ENCODE measurements at regions not wholly inside any gene's neighbourhood (a gene's known extent, or its start where the extent isn't known, plus 50 kb on each side); places are given as distances from the start of the nearest gene placed in this dataset.

GRCh38 chr5:129217179-129217578 lies 122.6 kb downstream of the ISOC1 start:
- intact Hi-C loops (cut with micrococcal nuclease) (no loop called here), dilution Hi-C loops (cut with MboI; ENCODE audit: extremely low pct_ligation_motif_present, low sequenced_read_pairs) (no loop called here)
- Histone ChIP-seq H3K9me1 (replicated peaks; ENCODE audit: control insufficient read depth, extremely low read depth, insufficient read depth, low read length) (no peaks in the 10 kb centered on the region), H3K4me1 (ENCODE audit: control insufficient read depth, extremely low read depth, insufficient read depth, low read length) (no peaks in the 10 kb centered on the region), H3K9ac (replicated peaks; ENCODE audit: extremely low read depth, insufficient read depth, low read length) (no peak overlapping the region), H3K4me2 (ENCODE audit: insufficient read depth, low read length) (no peak overlapping the region), H3K9me3 (replicated peaks; ENCODE audit: control insufficient read depth, insufficient read depth, low read length) (no peaks in the 10 kb centered on the region), H3K36me3 (ENCODE audit: control insufficient read depth in 2 of 2, extremely low read depth in 1 of 2, insufficient read depth in 2 of 2, low read length in 2 of 2) (no peaks in the 10 kb centered on the region), H3K27me3 (ENCODE audit: control insufficient read depth in 2 of 2, insufficient read depth in 2 of 2, low read length in 2 of 2) (no peaks in the 10 kb centered on the region), H3K79me2 (ENCODE audit: control insufficient read depth, insufficient read depth, low read length) (no peaks in the 10 kb centered on the region), H3K4me3 (replicated peaks in 1 of 3; ENCODE audit: insufficient read depth in 1 of 3, low read depth in 1 of 3, low read length in 3 of 3) (no peak overlapping the region), H3K27ac (ENCODE audit: insufficient read depth, low read depth, low read length) (no peak overlapping the region), H4K20me1 (replicated peaks; ENCODE audit: control insufficient read depth, extremely low read depth, insufficient read depth, low read length) (no peaks in the 10 kb centered on the region), H2AFZ (ENCODE audit: low read depth, low read length) (no peak overlapping the region)
- ChIA-PET CTCF (no interaction called here), POLR2A (no interaction called here)
- TF ChIP-seq POLR2A (IDR thresholded peaks at IDR 0.05; ENCODE audit: low read depth, low read length): no peak
- TF ChIP-seq JUN (IDR thresholded peaks at IDR 0.05; ENCODE audit: borderline replicate concordance, insufficient read depth, insufficient read length, low read depth): no peak
- no peak for TF ChIP-seq GATA2 (IDR thresholded peaks at IDR 0.05; ENCODE audit: insufficient read depth, insufficient read length, low read depth, low read length)
- no peak for TF ChIP-seq MAX (IDR thresholded peaks at IDR 0.05; ENCODE audit: insufficient read depth, insufficient read length)
- no peak for TF ChIP-seq MYC (IDR thresholded peaks at IDR 0.05; ENCODE audit: low read depth, low read length)
- no peak for TF ChIP-seq FOS (IDR thresholded peaks at IDR 0.05; ENCODE audit: borderline replicate concordance, insufficient read depth, low read length)
- no peak for TF ChIP-seq POLR2AphosphoS5 (IDR thresholded peaks at IDR 0.05; ENCODE audit: insufficient read depth, low read depth, low read length)
- no peak for TF ChIP-seq CTCF (IDR thresholded peaks at IDR 0.05; ENCODE audit: extremely low read depth in 1 of 2, insufficient read depth in 1 of 2, low read depth in 1 of 2, low read length in 2 of 2)
- TF ChIP-seq EZH2 (IDR thresholded peaks at IDR 0.05; ENCODE audit: borderline replicate concordance, low read depth, low read length, severe bottlenecking): no peak
- no peak for FAIRE-seq
- BruUV-seq (replicated peaks): no TSS peak
- DNase-seq (ENCODE audit: low read depth, low spot score): no peak
